GM19351 (cell line): ENCODE measurements at regions not wholly inside any gene's neighbourhood (a gene's known extent, or its start where the extent isn't known, plus 50 kb on each side); places are given as distances from the start of the nearest gene placed in this dataset.

ENCODE experiments used
- ATAC-seq: cut with Tn5 transposase; IDR thresholded peaks from one replicate; pipeline ENCODE4 v1.9.1; 2021; ENCODE audit warnings: mild to moderate bottlenecking, moderate library complexity; ENCODE audit not compliant: unreplicated experiment

DNA sequence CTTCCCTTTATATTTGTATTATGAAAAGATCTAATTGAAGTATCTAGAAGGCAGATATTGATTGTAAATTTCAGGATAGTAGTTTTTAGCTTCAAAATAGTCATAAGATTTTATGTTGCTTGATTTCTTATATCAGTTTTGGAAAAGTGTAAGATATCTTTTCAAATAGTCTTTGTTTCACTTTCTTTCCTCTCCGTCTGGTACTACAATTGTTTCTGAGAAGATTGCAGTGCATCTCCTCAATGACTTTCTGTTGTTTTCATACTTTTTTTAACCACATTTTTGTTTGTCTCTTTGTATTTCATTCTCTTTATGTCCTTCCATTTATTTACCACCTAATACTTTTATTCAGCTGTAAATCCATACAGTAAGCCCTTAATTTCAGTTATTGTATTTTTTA, 964.6 kb upstream of the B3GALT2 start:
- ATAC-seq = no peak

DNA sequence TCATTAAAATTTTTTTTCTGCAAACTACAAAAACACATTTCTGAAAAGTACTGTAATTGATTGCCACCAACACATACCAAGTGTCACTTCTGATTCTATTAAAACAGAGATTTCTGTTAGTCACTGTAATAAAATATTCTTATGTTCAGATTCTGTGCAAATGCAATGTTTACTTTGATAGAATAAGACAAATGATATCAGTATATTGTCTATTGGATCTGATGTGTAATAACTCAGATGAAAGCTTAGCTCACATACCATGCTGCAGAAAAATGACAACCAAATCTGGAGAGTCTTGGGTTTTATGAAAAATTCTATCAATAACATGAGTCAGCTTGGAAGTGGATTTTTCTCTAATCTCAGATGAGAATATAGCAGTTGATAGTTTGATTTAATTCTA, 963.8 kb upstream of the B3GALT2 start:
- no peak for ATAC-seq

DNA sequence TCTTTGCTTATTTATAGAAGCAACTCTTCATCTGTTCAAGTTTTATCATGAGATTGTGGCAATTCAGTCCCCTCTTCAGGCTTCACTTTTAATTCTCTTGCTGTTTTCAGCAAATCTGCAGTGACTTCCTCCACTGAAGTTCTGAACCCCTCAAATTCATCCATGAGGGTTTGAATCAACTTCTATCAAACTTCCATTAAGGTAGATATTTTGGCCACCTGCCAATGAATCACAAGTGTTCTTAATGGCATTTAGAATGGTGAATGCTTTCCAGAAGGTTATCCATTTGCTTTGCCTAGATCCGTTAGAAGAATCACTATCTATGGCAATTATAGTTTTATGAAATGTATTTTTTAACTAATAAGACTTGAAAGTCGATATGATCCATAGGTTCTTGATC, 946.7 kb upstream of the B3GALT2 start:
- no peak for ATAC-seq

DNA sequence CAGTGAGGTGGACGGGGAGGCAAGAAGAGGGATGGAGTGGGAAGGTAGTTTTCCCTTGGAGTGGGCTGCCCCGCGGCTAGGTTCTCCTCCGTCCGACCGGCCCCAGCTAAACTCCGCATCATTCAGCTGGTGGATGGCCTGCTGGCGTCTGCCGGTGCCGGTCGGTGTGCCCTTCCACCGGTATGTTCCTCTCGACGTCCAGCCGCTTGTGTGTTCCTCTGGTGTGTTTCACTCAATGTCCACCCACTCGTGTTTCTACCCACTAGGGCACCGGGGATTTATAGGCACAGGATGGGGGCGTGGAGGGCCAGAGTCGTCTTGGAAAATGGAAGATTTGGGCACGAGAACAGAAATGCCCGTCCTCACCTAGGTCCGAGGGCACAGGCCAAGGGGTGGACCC, 931.7 kb upstream of the B3GALT2 start:
- no peak for ATAC-seq

DNA sequence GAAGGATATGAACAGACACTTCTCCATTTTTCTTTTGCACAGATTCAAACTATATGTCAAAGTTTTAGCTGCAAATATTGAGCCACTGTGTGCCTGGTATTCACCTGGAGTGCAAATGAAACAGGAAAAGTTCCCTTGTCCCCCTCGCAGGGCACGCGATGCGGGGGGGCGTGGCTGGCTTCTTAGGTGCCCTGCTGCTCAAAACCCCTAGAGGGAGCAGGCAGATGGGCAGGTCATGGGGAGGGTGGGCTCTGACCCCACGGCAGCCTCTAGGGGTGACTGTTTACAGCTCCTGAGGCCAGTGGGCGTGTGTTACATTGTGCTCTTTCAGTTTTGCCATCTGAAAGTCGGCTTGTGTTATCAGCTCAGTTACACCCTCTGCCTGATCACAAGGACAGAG, 931.2 kb upstream of the B3GALT2 start:
- ATAC-seq = no peak

DNA sequence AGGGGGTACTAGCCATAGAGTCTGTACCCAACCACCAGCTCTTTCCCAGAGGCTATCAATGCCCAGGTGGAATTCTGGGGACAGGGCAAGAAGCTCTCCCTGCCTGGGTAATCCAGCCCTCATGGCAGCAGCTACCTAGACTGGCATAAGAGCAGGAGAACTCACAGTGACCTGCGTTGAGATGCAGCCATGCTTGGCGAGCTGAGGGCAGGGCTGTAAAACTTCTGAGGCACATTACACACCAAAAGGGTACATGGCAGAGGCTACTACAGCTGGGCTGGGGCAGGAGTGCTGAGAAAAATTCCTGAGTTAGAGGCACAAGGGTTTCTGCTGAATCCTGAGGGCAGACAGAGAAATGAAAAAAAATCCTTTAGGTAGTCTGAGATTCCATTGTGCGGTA, 927.9 kb upstream of the B3GALT2 start:
- ATAC-seq = no peak

DNA sequence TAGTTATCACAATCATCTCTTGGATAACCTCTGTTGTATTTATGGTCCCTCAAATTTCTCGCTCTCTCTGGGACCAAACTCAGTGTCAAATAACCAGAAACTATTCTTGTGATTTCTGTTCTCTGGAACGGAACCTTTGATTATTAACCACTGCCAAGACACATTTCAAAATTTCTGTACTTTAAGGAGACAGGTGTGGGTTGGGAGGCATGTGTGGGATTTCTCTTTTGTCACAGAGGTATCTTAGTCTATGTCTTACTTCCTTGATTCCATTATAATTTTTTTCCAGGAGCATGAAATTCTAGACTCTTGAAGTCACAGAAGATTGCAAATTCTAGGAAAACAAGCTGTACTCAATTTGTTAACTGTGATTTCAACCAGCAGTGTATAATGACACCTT, 919.0 kb upstream of the B3GALT2 start:
- no peak for ATAC-seq

DNA sequence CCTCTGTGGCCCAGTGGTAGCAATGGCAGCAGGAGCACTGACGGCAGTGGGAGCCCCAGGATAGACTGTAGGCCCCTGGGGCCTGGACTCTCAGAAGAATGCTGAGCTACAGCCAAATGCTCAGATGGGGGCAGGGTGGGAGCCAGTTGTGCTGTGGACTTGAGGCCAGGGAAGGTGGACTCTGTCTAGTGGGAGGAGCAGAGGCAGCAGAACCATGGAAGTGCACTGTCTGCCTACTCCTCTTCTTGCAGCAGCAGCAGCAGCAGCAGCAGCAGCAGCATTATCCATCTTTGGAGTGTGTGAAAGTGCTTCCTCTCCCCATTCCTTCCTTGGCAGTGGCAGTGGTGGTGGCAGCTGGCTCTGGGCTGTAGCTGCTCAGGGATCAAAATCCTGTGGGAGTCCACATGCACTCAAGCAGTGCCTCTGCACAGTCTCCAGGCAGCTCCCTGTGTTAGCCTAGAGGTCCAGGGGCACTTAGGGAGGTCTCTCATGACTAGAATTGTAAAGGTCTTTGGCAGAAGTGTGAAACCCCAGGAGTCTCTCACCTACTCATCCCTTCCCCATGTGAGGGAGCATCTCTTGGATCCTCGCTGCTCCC, 917.9 kb upstream of the B3GALT2 start:
- ATAC-seq = no peak

DNA sequence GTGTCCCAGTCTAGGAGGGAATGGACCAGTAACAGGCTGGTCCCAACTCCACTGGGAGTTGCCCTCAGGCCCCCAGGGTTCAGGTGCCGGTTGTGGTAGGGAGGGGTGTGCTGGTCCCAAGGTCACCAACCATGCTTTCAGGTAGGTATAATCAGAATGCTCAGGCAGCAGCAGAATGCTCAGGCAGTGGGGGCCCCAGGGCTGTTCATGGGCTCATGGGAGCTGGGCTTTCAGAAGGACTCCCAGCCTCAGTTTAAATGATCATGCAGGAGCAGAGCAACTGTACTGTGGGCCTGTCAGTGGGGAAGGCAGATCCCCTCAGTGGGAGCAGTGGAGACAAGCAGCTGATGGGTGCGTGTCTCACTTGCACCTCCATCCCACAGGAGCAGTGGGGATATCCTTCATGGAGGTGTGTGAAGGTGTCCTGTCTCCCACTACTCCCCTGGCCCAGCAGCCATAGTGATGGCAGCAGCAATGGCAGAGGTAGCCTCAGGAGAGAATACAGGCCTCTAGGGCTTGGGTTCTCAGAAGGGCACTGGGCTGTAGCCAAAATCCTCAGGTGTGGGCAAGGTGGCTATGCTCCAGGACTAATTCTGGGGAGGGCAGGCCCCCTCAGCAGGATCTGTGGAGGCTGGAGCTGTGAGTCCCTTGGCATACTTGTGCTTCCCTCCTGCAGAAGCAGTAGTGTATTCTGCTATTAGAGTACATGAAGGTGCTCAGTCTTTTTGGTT, 917.3 kb upstream of the B3GALT2 start:
- ATAC-seq = no peak

DNA sequence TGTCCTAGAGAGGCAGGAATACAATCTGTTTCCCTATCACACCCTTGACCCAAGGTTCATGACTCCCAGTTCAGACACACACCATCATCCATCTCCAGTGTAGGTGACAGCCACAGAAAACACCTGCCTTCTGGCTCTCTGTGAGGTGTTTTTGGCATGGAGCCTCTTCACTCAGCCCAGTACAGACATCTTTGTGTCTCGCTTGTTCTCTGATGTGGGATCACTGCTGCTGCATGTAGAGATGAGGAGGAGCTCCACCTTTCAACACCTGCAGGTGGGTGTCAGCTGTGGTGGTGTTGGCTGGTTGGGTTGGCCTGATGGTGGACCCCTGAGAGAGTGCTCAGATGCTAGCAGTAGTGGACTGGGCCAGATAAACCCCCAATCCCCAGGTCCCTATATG, 916.7 kb upstream of the B3GALT2 start:
- ATAC-seq = no peak

DNA sequence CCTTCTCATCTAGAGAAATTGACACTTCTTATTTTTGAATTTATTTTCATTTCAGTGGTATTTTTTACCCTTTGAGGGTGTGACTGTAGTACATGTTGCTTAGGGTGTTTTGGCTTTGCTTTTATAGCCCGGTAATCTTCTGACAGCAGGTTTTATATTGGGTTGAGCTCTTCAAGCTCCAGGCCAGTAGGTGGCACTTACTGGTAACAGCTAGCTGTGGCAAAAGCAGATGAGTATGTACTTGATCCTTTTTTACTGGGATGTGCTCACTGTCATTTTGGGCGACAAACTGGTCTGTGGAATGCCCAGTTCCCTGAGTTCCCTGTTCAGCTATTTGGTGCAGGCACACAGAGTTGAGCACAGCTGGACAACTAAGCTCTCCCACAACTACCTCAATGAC, 916.2 kb upstream of the B3GALT2 start:
- ATAC-seq = no peak

DNA sequence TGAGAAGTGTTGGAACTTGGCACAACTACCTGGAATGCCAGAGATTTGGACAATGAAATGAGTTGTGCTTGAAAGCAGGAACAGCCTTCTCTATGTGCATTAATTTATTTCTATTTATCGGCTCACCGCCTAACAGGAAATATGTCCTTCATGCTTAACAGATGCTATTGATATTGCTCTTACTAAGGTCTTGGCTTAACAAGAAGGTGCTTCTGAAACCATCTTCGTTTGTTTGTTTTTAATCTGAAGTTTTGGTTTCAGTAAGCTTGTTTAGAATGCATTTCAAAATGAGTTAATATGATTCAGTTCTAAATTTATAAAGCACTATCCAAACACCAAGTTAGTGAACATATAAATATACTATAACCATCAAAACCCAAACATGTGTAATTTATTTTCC, 898.3 kb upstream of the B3GALT2 start:
- peak; percentile 53 for ATAC-seq

DNA sequence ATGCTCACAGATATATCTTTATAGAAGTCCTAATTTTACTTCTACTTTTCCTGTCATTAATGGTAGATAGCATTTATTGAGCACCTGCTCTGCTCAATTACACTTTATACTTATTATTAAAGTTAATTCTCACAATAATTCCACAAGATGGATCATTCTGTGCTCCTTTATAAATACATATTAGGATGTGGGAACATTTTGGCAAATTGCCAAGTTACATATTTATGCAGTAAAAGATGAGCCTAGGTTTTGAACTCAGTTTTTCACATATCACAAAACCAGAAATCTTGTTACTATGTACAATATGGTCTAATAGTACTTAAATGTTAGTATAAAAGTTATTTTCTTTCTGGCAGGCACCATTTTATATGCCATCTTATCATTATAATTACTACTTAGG, 895.0 kb upstream of the B3GALT2 start:
- no peak for ATAC-seq

DNA sequence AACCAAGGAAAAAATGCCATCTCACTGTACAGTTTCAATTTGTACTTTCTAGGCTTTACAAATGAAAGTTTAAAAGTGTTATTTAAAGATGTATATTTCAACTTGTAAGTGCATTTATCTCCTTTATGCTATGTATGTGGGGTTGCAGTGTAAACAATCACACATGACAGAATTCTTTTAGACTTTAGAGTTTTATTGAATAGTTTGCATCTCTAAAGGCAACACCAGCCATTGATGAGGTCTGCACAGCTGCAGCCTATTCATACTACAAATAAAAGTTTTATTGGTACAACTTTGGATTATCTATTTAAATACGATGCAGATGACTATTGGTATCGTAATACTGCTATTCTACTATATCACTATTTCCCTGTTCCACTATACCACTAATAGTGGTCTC, 894.4 kb upstream of the B3GALT2 start:
- ATAC-seq = no peak

DNA sequence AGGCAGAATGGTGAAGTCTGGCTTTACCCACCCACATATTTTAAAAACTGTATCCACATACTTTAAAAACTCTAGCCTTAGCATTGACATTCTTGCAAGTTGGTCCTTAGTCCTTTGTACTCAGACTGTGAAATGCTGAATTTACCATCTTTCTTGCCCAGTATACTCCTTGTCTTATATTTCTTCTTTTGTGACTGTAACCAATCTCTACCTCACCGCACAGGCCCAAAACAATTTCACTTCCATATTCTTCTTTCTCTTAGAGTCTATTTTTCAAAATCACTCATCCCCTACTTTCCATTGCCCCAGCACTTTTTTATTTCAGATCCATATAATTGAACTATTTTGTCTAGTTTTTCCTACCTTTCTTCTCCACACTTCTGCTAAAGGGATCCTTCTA, 892.4 kb upstream of the B3GALT2 start:
- ATAC-seq = peak; percentile 87

DNA sequence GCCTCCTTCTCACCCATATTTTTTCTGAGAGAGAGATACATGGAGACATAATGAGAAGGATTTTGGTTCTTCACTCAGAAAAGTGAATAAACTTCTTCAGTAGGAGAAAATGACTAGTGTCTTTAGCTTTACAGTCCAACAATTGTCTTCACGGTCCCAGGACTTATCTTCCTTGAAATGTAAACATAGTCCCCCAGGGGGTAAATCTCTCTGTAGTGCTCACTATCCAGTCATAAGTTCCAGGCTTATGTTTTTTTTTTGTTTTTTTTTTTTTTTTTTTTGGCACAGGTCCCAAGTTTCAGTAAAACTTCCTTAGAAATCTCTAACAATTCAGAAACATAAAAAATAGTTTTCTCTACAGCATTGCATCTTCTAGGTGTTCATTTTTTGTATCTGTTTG, 890.2 kb upstream of the B3GALT2 start:
- ATAC-seq = no peak

DNA sequence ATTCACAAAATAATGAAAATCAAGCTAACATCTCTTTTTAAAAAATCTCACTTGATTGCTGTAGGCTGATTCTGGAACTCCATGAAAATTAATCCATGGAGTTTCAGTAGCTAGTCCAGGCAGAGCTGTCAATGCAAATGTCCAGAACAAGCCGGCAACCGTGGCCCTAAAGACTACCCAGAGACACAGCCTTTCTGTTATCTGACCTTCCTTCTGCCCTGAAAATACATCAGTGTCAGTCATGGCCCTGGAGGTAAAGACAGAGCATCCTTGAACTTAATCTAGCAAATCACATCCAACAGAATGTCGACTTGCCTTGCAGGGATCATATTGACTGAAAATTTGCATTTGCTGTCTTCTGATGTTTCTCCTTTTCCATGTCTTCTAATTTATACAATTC, 887.4 kb upstream of the B3GALT2 start:
- ATAC-seq = no peak

DNA sequence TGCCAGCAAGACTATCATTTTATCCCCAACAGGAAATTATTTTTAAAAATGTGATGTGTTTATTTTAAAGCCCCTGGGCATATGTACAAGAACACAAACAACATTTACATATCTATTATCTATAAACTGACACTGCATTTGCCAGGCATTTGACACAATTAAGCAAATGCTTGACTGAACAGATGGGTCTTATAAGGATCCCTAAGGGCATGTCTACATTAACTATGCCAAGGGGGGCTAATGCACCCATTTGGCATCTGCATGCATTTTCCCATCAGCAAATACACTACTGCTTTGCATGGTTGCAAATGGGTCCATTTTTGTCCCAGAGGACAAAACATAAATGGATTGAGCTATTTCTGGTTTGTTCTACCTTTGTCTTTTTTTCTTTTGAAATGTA, 884.8 kb upstream of the B3GALT2 start:
- no peak for ATAC-seq

DNA sequence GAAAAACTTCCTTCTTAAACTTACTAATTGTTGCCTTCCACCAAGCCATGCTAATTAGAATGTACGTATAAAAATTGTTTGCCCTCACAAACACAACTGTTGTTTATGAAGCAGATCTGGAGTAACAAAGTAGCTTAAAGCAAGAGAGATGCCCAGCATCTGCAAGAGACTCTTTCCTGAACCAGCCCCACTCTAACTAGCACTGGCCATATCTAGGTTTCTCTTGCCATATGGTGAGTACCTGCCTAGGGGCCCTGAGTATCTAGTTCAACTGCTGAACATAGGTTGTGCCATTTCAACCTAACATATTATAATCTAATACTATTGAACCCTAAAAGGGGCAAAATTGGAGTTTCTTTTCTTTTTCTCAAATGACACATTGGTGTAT, 883.4 kb upstream of the B3GALT2 start:
- no peak for ATAC-seq

DNA sequence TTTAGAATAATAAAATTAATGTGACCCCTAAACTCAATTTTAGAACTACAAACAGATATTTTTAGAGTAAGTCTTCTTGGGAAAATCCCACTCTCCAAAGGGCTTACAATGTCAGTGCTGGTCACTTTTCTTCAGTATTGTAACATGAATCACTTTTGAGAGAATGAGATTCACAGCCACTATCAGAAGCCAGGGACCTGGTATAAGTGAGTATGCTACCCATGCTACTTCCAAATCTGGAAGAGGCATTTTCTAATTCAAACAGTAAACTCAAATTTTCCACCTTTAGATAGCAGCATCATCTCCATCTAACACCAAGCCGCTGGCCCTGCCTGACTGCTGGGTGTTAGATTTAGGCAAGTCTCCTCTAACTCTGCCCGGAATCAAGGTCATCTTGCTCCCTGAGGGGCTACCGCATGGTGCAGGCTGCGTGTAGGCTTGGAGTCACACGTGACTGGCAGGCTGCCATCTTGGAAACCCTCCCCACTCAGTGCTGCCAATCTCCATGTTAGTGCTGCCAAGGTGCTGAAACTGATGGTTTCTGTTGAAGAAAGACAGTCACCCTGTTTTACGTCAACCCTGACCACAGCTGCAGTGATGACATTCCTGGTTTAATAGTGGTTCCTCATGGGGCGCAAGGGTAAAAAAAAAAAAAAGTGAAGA, 882.9 kb upstream of the B3GALT2 start:
- ATAC-seq = no peak

DNA sequence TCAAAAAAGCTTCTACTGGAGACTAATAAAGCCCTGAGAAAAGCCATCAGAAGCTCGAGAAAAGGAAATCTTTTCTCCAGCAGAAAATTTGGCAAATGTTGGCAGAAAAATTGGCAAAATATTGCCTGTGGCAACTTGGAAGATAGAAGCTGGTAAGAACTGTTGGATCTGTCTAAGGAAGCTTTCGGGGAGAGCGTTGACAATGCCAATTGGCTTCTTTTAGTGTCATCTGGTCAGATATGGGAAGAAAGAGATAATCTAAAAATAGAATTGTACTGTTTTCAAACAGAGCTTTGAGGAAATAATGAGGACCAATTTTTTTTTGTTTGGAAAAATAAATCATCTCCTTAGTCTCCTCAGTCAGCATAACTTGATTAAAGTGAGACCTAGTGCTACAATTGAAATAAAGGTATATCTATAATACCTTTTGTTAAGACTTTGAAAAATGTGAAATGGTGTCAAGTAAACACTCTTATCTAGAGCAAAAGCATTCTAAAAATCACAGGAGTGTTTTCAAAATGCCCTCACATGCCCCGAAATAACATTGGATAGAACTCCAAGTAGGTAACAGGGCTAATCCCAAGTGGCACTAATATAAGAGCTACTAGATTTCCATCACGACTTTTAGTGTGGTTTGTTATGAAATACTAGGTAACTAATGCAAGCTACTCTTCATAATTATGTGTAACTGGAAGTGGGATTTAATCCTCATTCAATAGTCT, 882.2 kb upstream of the B3GALT2 start:
- no peak for ATAC-seq

DNA sequence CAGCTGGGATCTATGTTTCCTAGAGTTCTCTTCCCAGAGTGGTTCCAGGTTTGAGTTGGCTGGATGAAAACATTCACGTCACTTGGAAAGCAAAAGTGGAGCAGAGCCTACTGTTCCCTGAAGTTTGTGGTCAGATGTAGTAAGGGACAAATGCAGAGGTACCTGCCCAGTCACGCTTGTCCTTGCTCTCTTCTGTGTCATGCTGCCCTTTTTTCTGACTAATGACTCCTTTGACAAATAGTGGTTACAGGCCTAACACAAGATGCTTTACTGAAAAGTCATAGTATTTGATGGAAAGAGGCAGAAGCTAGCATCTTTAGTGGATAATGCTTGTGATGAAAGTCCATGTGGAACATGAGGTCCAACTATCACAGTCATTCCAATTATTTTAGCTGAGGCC, 881.4 kb upstream of the B3GALT2 start:
- ATAC-seq = no peak
